ENCODE measurements at regions not wholly inside any gene's neighbourhood (a gene's known extent, or its start where the extent isn't known, plus 50 kb on each side); places are given as distances from the start of the nearest gene placed in this dataset.

GRCh38 chr10:118442032-118442431 is 99.9 kb upstream of the FAM204A start:
- TF ChIP-seq, protein P1, sequence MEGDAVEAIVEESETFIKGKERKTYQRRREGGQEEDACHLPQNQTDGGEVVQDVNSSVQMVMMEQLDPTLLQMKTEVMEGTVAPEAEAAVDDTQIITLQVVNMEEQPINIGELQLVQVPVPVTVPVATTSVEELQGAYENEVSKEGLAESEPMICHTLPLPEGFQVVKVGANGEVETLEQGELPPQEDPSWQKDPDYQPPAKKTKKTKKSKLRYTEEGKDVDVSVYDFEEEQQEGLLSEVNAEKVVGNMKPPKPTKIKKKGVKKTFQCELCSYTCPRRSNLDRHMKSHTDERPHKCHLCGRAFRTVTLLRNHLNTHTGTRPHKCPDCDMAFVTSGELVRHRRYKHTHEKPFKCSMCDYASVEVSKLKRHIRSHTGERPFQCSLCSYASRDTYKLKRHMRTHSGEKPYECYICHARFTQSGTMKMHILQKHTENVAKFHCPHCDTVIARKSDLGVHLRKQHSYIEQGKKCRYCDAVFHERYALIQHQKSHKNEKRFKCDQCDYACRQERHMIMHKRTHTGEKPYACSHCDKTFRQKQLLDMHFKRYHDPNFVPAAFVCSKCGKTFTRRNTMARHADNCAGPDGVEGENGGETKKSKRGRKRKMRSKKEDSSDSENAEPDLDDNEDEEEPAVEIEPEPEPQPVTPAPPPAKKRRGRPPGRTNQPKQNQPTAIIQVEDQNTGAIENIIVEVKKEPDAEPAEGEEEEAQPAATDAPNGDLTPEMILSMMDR (IDR thresholded peaks at IDR 0.05) = no peak
- no peak for TF ChIP-seq POLR2A (IDR thresholded peaks at IDR 0.05)
